ENCODE measurements at regions not wholly inside any gene's neighbourhood (a gene's known extent, or its start where the extent isn't known, plus 50 kb on each side); places are given as distances from the start of the nearest gene placed in this dataset.

DNA sequence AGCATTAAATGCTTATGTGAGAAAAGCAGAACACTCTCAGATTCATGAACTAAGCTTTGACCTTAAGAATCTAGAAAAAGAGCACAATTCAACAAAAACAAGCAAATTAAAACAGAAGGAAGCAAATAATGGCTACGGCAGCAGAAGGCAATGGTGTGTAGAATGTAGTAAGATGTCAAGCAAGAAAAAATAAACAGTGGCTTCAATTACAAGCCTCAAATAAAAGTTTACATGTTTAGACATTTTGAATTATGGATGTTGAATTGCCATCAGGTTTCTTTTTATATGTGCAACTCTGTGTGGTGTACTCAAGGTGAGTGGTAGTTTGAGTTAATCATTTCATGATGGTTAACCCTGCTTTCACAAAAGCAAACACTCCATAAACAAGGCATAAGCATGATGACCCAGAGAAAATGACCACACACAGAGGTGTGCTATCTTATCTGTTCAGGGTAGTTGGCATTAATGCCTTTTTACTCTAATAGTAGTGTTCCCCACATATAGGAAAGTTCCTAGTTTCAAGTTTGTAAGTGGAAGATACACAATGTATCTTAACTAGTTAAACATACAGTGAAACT is 207.1 kb downstream of the FIGN start:
- 0% methylated on average over 1 of the region's 1 CpG for WGBS (ENCODE audit: insufficient coverage, low coverage, missing lambda C conversion rate)
- POLR2A ChIA-PET: no interaction called here
- ATAC-seq: no peak
- no peak for DNase-seq (ENCODE audit: extremely low read depth in 1 of 4, low spot score in 3 of 4)
- no peak overlapping the region for H2AFZ ChIP-seq (ENCODE audit: low read depth, low read length)
- BruUV-seq (replicated peaks): no TSS peak
- H3K4me2 ChIP-seq (ENCODE audit: insufficient read depth, low read length): no peak overlapping the region
- no peak overlapping the region for H3K9ac ChIP-seq (ENCODE audit: insufficient read depth in 1 of 2, low read depth in 2 of 2, low read length in 2 of 2)
- TF ChIP-seq ZNF253 (CRISPR knock-in tag; conservative IDR thresholded peaks at IDR 0.05) (no peak), MCM2 (IDR thresholded peaks at IDR 0.05; ENCODE audit: low read depth) (no peak), ZNF583 (CRISPR knock-in tag; IDR thresholded peaks at IDR 0.05) (no peak), ZNF124 (CRISPR knock-in tag; IDR thresholded peaks at IDR 0.05) (no peak), ZNF41 (CRISPR knock-in tag; conservative IDR thresholded peaks at IDR 0.05) (no peak), PHF8 (IDR thresholded peaks at IDR 0.05; ENCODE audit: borderline replicate concordance, low read length) (no peak), ZSCAN32 (CRISPR knock-in tag; IDR thresholded peaks at IDR 0.05) (no peak), SIX5 (IDR thresholded peaks at IDR 0.05; ENCODE audit: borderline replicate concordance in 1 of 2, insufficient read depth in 1 of 2, low read depth in 1 of 2, low read length in 2 of 2) (no peak)
- TF ChIP-seq, protein P1, sequence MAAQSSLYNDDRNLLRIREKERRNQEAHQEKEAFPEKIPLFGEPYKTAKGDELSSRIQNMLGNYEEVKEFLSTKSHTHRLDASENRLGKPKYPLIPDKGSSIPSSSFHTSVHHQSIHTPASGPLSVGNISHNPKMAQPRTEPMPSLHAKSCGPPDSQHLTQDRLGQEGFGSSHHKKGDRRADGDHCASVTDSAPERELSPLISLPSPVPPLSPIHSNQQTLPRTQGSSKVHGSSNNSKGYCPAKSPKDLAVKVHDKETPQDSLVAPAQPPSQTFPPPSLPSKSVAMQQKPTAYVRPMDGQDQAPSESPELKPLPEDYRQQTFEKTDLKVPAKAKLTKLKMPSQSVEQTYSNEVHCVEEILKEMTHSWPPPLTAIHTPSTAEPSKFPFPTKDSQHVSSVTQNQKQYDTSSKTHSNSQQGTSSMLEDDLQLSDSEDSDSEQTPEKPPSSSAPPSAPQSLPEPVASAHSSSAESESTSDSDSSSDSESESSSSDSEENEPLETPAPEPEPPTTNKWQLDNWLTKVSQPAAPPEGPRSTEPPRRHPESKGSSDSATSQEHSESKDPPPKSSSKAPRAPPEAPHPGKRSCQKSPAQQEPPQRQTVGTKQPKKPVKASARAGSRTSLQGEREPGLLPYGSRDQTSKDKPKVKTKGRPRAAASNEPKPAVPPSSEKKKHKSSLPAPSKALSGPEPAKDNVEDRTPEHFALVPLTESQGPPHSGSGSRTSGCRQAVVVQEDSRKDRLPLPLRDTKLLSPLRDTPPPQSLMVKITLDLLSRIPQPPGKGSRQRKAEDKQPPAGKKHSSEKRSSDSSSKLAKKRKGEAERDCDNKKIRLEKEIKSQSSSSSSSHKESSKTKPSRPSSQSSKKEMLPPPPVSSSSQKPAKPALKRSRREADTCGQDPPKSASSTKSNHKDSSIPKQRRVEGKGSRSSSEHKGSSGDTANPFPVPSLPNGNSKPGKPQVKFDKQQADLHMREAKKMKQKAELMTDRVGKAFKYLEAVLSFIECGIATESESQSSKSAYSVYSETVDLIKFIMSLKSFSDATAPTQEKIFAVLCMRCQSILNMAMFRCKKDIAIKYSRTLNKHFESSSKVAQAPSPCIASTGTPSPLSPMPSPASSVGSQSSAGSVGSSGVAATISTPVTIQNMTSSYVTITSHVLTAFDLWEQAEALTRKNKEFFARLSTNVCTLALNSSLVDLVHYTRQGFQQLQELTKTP (IDR thresholded peaks at IDR 0.05; ENCODE audit: low read depth in 1 of 2, partially characterized antibody in 2 of 2): no peak
- TF ChIP-seq, protein P2, sequence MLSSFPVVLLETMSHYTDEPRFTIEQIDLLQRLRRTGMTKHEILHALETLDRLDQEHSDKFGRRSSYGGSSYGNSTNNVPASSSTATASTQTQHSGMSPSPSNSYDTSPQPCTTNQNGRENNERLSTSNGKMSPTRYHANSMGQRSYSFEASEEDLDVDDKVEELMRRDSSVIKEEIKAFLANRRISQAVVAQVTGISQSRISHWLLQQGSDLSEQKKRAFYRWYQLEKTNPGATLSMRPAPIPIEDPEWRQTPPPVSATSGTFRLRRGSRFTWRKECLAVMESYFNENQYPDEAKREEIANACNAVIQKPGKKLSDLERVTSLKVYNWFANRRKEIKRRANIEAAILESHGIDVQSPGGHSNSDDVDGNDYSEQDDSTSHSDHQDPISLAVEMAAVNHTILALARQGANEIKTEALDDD (IDR thresholded peaks at IDR 0.05): no peak
- TF ChIP-seq, protein P3, sequence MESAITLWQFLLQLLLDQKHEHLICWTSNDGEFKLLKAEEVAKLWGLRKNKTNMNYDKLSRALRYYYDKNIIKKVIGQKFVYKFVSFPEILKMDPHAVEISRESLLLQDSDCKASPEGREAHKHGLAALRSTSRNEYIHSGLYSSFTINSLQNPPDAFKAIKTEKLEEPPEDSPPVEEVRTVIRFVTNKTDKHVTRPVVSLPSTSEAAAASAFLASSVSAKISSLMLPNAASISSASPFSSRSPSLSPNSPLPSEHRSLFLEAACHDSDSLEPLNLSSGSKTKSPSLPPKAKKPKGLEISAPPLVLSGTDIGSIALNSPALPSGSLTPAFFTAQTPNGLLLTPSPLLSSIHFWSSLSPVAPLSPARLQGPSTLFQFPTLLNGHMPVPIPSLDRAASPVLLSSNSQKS (CRISPR knock-in tag; IDR thresholded peaks at IDR 0.05): no peak
- FAIRE-seq: no peak
- H3K4me3 ChIP-seq: no peak overlapping the region
- no peaks in the 10 kb centered on the region for H3K27me3 ChIP-seq (ENCODE audit: control insufficient read depth in 2 of 2, insufficient read depth in 2 of 2, low read length in 2 of 2)
- CTCF ChIA-PET (ENCODE audit: low intra/inter-chr PET ratio): no interaction called here
- no peaks in the 10 kb centered on the region for H3K4me1 ChIP-seq (replicated peaks in 1 of 2; ENCODE audit: control insufficient read depth in 2 of 2, insufficient read depth in 2 of 2, low read length in 2 of 2)
- intact Hi-C loops (cut with micrococcal nuclease): no loop called here
- in situ Hi-C loops (cut with MboI): no loop called here
- H3K9me3 ChIP-seq (replicated peaks; ENCODE audit: control insufficient read depth, insufficient read depth, low read depth, low read length): no peaks in the 10 kb centered on the region
- no peaks in the 10 kb centered on the region for H3K9me1 ChIP-seq (ENCODE audit: control insufficient read depth, insufficient read depth, low read length)
- no peak overlapping the region for H3K27ac ChIP-seq (ENCODE audit: extremely low read depth, low read depth, low read length)
- H3K79me2 ChIP-seq (ENCODE audit: control insufficient read depth, insufficient read depth, low read length): no peaks in the 10 kb centered on the region
- no peaks in the 10 kb centered on the region for H3K36me3 ChIP-seq (ENCODE audit: control insufficient read depth, insufficient read depth, low read length)
- no peaks in the 10 kb centered on the region for H4K20me1 ChIP-seq (replicated peaks; ENCODE audit: control insufficient read depth, insufficient read depth, low read length)
